A549 (cell line): ENCODE measurements at regions not wholly inside any gene's neighbourhood (a gene's known extent, or its start where the extent isn't known, plus 50 kb on each side); places are given as distances from the start of the nearest gene placed in this dataset.

Source experiments
- FOSB ChIP-seq: fragments of 250-450 bp; sonication (Bioruptor Pico); IDR thresholded peaks from 2 replicates; pipeline ENCODE4 v1.5.0; 2020; ENCODE audit warnings: mild to moderate bottlenecking, moderate library complexity
- TF ChIP-seq, protein P1 (sequence below): IDR thresholded peaks from 2 replicates; pipeline ENCODE4 v1.6.1; 2012
- TF ChIP-seq, protein P2 (sequence below): fragments of 200-600 bp; sonication (generic); IDR thresholded peaks from 2 replicates; pipeline ENCODE4 v1.6.1; 2016; ENCODE audit warnings: antibody characterized with exemption, mild to moderate bottlenecking, moderate library complexity

DNA sequence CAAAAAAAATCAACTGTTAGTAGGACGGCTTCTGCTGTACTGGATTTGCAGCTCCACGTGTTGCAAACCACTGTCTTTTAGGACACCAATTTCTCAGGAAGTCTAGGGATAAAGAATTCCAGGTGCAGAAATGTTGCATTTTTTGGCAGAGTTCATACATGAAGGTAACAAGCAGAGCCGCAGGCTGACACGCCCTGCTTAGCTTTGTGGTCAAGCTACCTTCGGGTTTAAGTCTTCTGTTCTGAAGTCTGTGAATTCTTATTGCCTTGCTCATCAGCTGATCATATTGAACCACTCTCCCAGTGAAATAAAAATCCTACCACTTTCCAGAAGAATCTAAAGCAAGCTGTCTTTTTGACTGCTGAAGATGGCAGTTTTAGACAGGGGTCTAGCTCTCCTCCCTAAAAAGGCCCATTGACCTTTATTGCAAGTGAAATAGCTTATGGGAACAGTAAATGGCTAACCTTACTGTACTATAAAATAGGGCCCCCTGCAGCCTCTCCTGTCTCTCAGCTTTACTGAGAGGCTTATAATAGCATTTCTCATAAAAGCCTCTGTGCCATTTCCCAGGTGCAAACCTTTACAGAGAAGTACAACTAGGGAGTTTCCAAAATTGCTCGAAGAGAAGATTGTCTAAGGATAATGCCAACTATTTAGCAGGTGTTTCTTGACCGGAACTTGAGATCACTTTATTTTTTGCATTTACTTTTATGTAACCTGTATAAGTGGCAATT lies 262.2 kb upstream of the IL12A start:
- TF ChIP-seq, protein P1, sequence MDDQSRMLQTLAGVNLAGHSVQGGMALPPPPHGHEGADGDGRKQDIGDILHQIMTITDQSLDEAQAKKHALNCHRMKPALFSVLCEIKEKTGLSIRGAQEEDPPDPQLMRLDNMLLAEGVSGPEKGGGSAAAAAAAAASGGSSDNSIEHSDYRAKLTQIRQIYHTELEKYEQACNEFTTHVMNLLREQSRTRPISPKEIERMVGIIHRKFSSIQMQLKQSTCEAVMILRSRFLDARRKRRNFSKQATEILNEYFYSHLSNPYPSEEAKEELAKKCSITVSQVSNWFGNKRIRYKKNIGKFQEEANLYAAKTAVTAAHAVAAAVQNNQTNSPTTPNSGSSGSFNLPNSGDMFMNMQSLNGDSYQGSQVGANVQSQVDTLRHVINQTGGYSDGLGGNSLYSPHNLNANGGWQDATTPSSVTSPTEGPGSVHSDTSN: no peak
- no peak for TF ChIP-seq FOSB
- TF ChIP-seq, protein P2, sequence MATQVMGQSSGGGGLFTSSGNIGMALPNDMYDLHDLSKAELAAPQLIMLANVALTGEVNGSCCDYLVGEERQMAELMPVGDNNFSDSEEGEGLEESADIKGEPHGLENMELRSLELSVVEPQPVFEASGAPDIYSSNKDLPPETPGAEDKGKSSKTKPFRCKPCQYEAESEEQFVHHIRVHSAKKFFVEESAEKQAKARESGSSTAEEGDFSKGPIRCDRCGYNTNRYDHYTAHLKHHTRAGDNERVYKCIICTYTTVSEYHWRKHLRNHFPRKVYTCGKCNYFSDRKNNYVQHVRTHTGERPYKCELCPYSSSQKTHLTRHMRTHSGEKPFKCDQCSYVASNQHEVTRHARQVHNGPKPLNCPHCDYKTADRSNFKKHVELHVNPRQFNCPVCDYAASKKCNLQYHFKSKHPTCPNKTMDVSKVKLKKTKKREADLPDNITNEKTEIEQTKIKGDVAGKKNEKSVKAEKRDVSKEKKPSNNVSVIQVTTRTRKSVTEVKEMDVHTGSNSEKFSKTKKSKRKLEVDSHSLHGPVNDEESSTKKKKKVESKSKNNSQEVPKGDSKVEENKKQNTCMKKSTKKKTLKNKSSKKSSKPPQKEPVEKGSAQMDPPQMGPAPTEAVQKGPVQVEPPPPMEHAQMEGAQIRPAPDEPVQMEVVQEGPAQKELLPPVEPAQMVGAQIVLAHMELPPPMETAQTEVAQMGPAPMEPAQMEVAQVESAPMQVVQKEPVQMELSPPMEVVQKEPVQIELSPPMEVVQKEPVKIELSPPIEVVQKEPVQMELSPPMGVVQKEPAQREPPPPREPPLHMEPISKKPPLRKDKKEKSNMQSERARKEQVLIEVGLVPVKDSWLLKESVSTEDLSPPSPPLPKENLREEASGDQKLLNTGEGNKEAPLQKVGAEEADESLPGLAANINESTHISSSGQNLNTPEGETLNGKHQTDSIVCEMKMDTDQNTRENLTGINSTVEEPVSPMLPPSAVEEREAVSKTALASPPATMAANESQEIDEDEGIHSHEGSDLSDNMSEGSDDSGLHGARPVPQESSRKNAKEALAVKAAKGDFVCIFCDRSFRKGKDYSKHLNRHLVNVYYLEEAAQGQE: no peak
